ENCODE measurements at regions not wholly inside any gene's neighbourhood (a gene's known extent, or its start where the extent isn't known, plus 50 kb on each side); places are given as distances from the start of the nearest gene placed in this dataset.

GRCh38 chr2:15810477-15811150 lies 129.7 kb upstream of the MYCN start (continued):
- no peak for TF ChIP-seq ZNF281 (CRISPR knock-in tag; IDR thresholded peaks at IDR 0.05)

DNA sequence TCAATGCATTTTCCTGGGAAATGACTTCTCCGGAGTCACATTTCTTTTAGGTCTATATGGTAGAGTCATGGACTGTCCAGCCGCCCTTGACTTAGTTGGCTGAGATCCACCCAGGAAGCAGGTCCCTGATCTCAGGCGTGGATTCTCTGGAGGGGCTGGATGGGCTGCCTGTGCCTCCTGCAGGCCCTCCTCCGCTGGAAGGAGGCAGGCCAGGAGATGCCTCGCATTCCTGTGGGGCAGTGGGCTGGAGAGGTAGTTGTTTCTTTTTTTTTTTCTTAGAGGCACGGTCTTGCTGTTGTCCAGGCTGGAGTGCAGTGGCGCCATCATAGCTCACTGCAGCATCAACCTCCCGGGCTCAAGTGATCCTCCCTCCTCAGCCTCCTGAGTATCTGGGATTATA lies 129.0 kb upstream of the MYCN start:
- no peak overlapping the region for H3K4me3 Mint-ChIP-seq
- peak; percentile 66 for ATAC-seq
- POLR2A ChIA-PET, result interaction anchor here (0.5 kb wide), 1 partner anchor 409 kb away, joined by 4 read pairs; no protein-coding TSS in a partner anchor
- peaks cover 71% of the 10 kb centered on the region for H3K4me1 Mint-ChIP-seq
- DNase-seq (ENCODE audit: low spot score), result peak; percentile 24
- CTCF ChIA-PET, result interaction anchor here (1.4 kb wide), 1 partner anchor 13 kb away, joined by 5 read pairs; no protein-coding TSS in a partner anchor
- peaks cover 15% of the 10 kb centered on the region for H3K27me3 Mint-ChIP-seq (ENCODE audit: low read depth)
- H3K9me3 Mint-ChIP-seq, result peaks cover 2% of the 10 kb centered on the region
- H3K27ac Mint-ChIP-seq, result no peak overlapping the region
- H3K36me3 Mint-ChIP-seq, result no peaks in the 10 kb centered on the region
- no peak for TF ChIP-seq GABPB1 (CRISPR knock-in tag; IDR thresholded peaks at IDR 0.05)
- TF ChIP-seq, protein P1, sequence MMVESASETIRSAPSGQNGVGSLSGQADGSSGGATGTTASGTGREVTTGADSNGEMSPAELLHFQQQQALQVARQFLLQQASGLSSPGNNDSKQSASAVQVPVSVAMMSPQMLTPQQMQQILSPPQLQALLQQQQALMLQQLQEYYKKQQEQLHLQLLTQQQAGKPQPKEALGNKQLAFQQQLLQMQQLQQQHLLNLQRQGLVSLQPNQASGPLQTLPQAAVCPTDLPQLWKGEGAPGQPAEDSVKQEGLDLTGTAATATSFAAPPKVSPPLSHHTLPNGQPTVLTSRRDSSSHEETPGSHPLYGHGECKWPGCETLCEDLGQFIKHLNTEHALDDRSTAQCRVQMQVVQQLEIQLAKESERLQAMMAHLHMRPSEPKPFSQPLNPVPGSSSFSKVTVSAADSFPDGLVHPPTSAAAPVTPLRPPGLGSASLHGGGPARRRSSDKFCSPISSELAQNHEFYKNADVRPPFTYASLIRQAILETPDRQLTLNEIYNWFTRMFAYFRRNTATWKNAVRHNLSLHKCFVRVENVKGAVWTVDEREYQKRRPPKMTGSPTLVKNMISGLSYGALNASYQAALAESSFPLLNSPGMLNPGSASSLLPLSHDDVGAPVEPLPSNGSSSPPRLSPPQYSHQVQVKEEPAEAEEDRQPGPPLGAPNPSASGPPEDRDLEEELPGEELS (CRISPR knock-in tag; IDR thresholded peaks at IDR 0.05), result no peak
- TF ChIP-seq USF1 (CRISPR knock-in tag; IDR thresholded peaks at IDR 0.05), result no peak
- TF ChIP-seq ZNF121 (CRISPR knock-in tag; IDR thresholded peaks at IDR 0.05), result no peak
- no peak for TF ChIP-seq NR1H2 (CRISPR knock-in tag; IDR thresholded peaks at IDR 0.05)
- TF ChIP-seq GRHL2 (CRISPR knock-in tag; IDR thresholded peaks at IDR 0.05; ENCODE audit: insufficient replicate concordance, severe bottlenecking), result no peak

GRCh38 chr2:15812187-15812780 lies 128.1 kb upstream of the MYCN start:
- no peak for ATAC-seq
- CTCF ChIA-PET, result interaction anchor here (0.5 kb wide), 1 partner anchor 77 kb away, joined by 4 read pairs; no protein-coding TSS in a partner anchor

GRCh38 chr2:15813481-15814266 lies 126.7 kb upstream of the MYCN start:
- POLR2A ChIA-PET, result no interaction called here
- no peak overlapping the region for H3K27ac Mint-ChIP-seq
- no peak for DNase-seq (ENCODE audit: low spot score)
- no peak for ATAC-seq
- peaks cover 63% of the 10 kb centered on the region for H3K4me1 Mint-ChIP-seq
- no peaks in the 10 kb centered on the region for H3K36me3 Mint-ChIP-seq
- H3K4me3 Mint-ChIP-seq, result no peak overlapping the region
- H3K9me3 Mint-ChIP-seq, result no peaks in the 10 kb centered on the region
- TF ChIP-seq NR2C2 (CRISPR knock-in tag; IDR thresholded peaks at IDR 0.05), result no peak
- TF ChIP-seq TCF7 (CRISPR knock-in tag; IDR thresholded peaks at IDR 0.05; ENCODE audit: low read depth), result no peak
- TF ChIP-seq ZNF671 (CRISPR knock-in tag; IDR thresholded peaks at IDR 0.05), result no peak
- TF ChIP-seq SMAD4 (CRISPR knock-in tag; IDR thresholded peaks at IDR 0.05), result no peak
- no peak for TF ChIP-seq ZNF219 (CRISPR knock-in tag; IDR thresholded peaks at IDR 0.05; ENCODE audit: borderline replicate concordance)
- TF ChIP-seq MAX (CRISPR knock-in tag; IDR thresholded peaks at IDR 0.05), result no peak
- no peak for TF ChIP-seq ZNF263 (CRISPR knock-in tag; IDR thresholded peaks at IDR 0.05; ENCODE audit: low read depth)
- no peak for TF ChIP-seq ARID4B (CRISPR knock-in tag; IDR thresholded peaks at IDR 0.05; ENCODE audit: borderline replicate concordance)
- TF ChIP-seq JUN (CRISPR knock-in tag; IDR thresholded peaks at IDR 0.05), result no peak
- peaks cover 6% of the 10 kb centered on the region for H3K27me3 Mint-ChIP-seq (ENCODE audit: low read depth)
- CTCF ChIA-PET, result interaction anchor here (0.6 kb wide), 1 partner anchor 25 kb away, joined by 3 read pairs; no protein-coding TSS in a partner anchor

More at GRCh38 chr2:15812187-15812780, 128.1 kb upstream of the MYCN start:
- H3K9me3 Mint-ChIP-seq, result no peaks in the 10 kb centered on the region
- peaks cover 12% of the 10 kb centered on the region for H3K27me3 Mint-ChIP-seq (ENCODE audit: low read depth)
- POLR2A ChIA-PET, result no interaction called here
- H3K4me3 Mint-ChIP-seq, result peak overlapping the region; percentile 6; the same call in 1 of the 2 replicates
- no peak for DNase-seq (ENCODE audit: low spot score)
- peaks cover 71% of the 10 kb centered on the region for H3K4me1 Mint-ChIP-seq
- H3K36me3 Mint-ChIP-seq, result no peaks in the 10 kb centered on the region
- TF ChIP-seq FOXJ3 (CRISPR knock-in tag; IDR thresholded peaks at IDR 0.05; ENCODE audit: borderline replicate concordance), result no peak
- no peak for TF ChIP-seq OVOL2 (CRISPR knock-in tag; IDR thresholded peaks at IDR 0.05; ENCODE audit: borderline replicate concordance)
- no peak overlapping the region for H3K27ac Mint-ChIP-seq
